Liver (tissue), 7 donors: ENCODE measurements at regions not wholly inside any gene's neighbourhood (a gene's known extent, or its start where the extent isn't known, plus 50 kb on each side); places are given as distances from the start of the nearest gene placed in this dataset.

ENCODE experiments used
- DNase-seq: peaks from one replicate; pipeline ENCODE4 v3.0.0-alpha.2; 2017; ENCODE audit warnings: low spot score
- H3K27ac ChIP-seq, 2 donors: one replicate each; pipeline ENCODE4 v1.7.0; 2013; ENCODE audit warnings: inconsistent platforms in 2 of 2, low read length in 2 of 2, control low read depth in 1 of 2, low read depth in 1 of 2, mild to moderate bottlenecking in 1 of 2
- H3K27me3 ChIP-seq, 4 donors: one replicate each; pipeline versions ENCODE4 v1.6.1 to v1.7.0; 2013; ENCODE audit warnings: low read length in 3 of 4, inconsistent platforms in 1 of 4, mild to moderate bottlenecking in 1 of 4, moderate library complexity in 1 of 4; ENCODE audit not compliant: control insufficient read depth in 4 of 4, insufficient read depth in 4 of 4
- H3K36me3 ChIP-seq, 4 donors: one replicate each; pipeline versions ENCODE4 v1.6.1 to v1.7.0; 2013; ENCODE audit warnings: low read length in 3 of 4, mild to moderate bottlenecking in 3 of 4, low read depth in 1 of 4, moderate library complexity in 1 of 4; ENCODE audit not compliant: control insufficient read depth in 4 of 4, insufficient read depth in 3 of 4
- H3K4me1 ChIP-seq, 4 donors: one replicate each; pipeline versions ENCODE4 v1.6.1 to v1.7.0; 2013; ENCODE audit warnings: low read length in 3 of 4, mild to moderate bottlenecking in 3 of 4, moderate library complexity in 1 of 4; ENCODE audit not compliant: control insufficient read depth in 4 of 4, insufficient read depth in 4 of 4
- H3K4me3 ChIP-seq, 3 donors: one replicate each; pipeline versions ENCODE4 v1.6.1 to v1.7.0; 2013; ENCODE audit warnings: low read length in 3 of 3, control low read depth in 1 of 3, low read depth in 1 of 3, mild to moderate bottlenecking in 1 of 3
- H3K9ac ChIP-seq, 2 donors: one replicate each; pipeline ENCODE4 v1.7.0; 2013; ENCODE audit warnings: low read length in 2 of 2, mild to moderate bottlenecking in 2 of 2, moderate library complexity in 2 of 2, control low read depth in 1 of 2, low read depth in 1 of 2
- H3K9me3 ChIP-seq, 4 donors: one replicate each; pipeline versions ENCODE4 v1.6.1 to v1.7.0; 2013; ENCODE audit warnings: low read length in 3 of 4; ENCODE audit not compliant: control insufficient read depth in 4 of 4
- EGR1 ChIP-seq, 2 donors: IDR thresholded peaks; 2 replicates each; pipeline ENCODE4 v1.6.1; 2016 to 2018; ENCODE audit warnings: antibody characterized with exemption in 2 of 2, low read depth in 2 of 2
- FOXA1 ChIP-seq: IDR thresholded peaks from 2 replicates; pipeline ENCODE4 v1.6.1; 2016; ENCODE audit warnings: antibody characterized with exemption
- FOXA2 ChIP-seq: IDR thresholded peaks from 2 replicates; pipeline ENCODE4 v1.6.1; 2016; ENCODE audit warnings: antibody characterized with exemption
- GABPA ChIP-seq, 2 donors: IDR thresholded peaks in 1 of 2; conservative IDR thresholded peaks in 1 of 2; 2 replicates each; pipeline ENCODE4 v1.6.1; 2016; ENCODE audit warnings: antibody characterized with exemption in 2 of 2, mild to moderate bottlenecking in 1 of 2, moderate library complexity in 1 of 2
- HNF4A ChIP-seq, 2 donors: conservative IDR thresholded peaks; 2 replicates each; pipeline ENCODE4 v1.6.1; 2016; ENCODE audit warnings: antibody characterized with exemption in 2 of 2, mild to moderate bottlenecking in 2 of 2
- HNF4G ChIP-seq: IDR thresholded peaks from 2 replicates; pipeline ENCODE4 v1.6.1; 2016; ENCODE audit warnings: antibody characterized with exemption
- JUND ChIP-seq, 2 donors: IDR thresholded peaks; 2 replicates each; pipeline ENCODE4 v1.6.1; 2016; ENCODE audit warnings: antibody characterized with exemption in 2 of 2
- MAX ChIP-seq: IDR thresholded peaks from 2 replicates; pipeline ENCODE4 v1.6.1; 2016; ENCODE audit warnings: antibody characterized with exemption
- NR2F2 ChIP-seq: IDR thresholded peaks from 2 replicates; pipeline ENCODE4 v1.6.1; 2016; ENCODE audit warnings: antibody characterized with exemption
- RAD21 ChIP-seq, 2 donors: IDR thresholded peaks; 2 replicates each; pipeline ENCODE4 v1.6.1; 2016; ENCODE audit warnings: antibody characterized with exemption in 2 of 2, mild to moderate bottlenecking in 2 of 2
- RXRA ChIP-seq, 2 donors: IDR thresholded peaks; 2 replicates each; pipeline ENCODE4 v1.6.1; 2017 to 2018; ENCODE audit warnings: antibody characterized with exemption in 2 of 2, mild to moderate bottlenecking in 1 of 2
- TAF1 ChIP-seq: conservative IDR thresholded peaks from 2 replicates; pipeline ENCODE4 v1.6.1; 2016; ENCODE audit warnings: antibody characterized with exemption, mild to moderate bottlenecking
- YY1 ChIP-seq: IDR thresholded peaks from 2 replicates; pipeline ENCODE4 v1.6.1; 2016; ENCODE audit warnings: antibody characterized with exemption, mild to moderate bottlenecking
- ZBTB33 ChIP-seq: IDR thresholded peaks from 2 replicates; pipeline ENCODE4 v1.6.1; 2016; ENCODE audit warnings: antibody characterized with exemption
- WGBS: extraction: QIAGEN DNeasy Blood & Tissue Kit; methylation state at CpG from one replicate; pipeline ENCODE4 v1.1.7; 2013; 5-methylcytosine and 5-hydroxymethylcytosine counted together
- TF ChIP-seq, protein P1 (sequence below): IDR thresholded peaks from 2 replicates; pipeline ENCODE4 v1.6.1; 2016; ENCODE audit warnings: antibody characterized with exemption
- donor health status: healthy.
- donor health status: healthy.
- donor health status: healthy.
- donor health status: healthy.

GRCh38 chr18:55739488-55739887, 151.5 kb upstream of the TCF4 start:
- WGBS, result 66% methylated on average over 2 of the region's 2 CpGs
- no peaks in the 10 kb centered on the region for H3K4me1 ChIP-seq

GRCh38 chr18:55738483-55739114, 150.6 kb upstream of the TCF4 start:
- no peak overlapping the region for H3K9ac ChIP-seq

More at GRCh38 chr18:55739488-55739887, 151.5 kb upstream of the TCF4 start:
- TF ChIP-seq GABPA (IDR thresholded peaks at IDR 0.05 in 1 of 2, conservative IDR thresholded peaks at IDR 0.05 in 1 of 2) (no peak), YY1 (no peak), JUND (IDR thresholded peaks at IDR 0.05) (no peak), HNF4G (no peak), TAF1 (no peak), EGR1 (IDR thresholded peaks at IDR 0.05; ENCODE audit: low read depth in 2 of 2) (no peak), FOXA2 (no peak)
- TF ChIP-seq, protein P1, sequence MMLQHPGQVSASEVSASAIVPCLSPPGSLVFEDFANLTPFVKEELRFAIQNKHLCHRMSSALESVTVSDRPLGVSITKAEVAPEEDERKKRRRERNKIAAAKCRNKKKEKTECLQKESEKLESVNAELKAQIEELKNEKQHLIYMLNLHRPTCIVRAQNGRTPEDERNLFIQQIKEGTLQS, result no peak
- Histone ChIP-seq H3K9me3 (peaks cover 0 to 2% (median 0%) of the 10 kb centered on the region in 4 donors), H3K4me3 (no peak overlapping the region), H3K9ac (no peak overlapping the region), H3K27me3 (peaks cover 0 to 3% (median 0%) of the 10 kb centered on the region in 4 donors), H3K27ac (no peak overlapping the region), H3K36me3 (no peaks in the 10 kb centered on the region)
- no peak for DNase-seq

DNA sequence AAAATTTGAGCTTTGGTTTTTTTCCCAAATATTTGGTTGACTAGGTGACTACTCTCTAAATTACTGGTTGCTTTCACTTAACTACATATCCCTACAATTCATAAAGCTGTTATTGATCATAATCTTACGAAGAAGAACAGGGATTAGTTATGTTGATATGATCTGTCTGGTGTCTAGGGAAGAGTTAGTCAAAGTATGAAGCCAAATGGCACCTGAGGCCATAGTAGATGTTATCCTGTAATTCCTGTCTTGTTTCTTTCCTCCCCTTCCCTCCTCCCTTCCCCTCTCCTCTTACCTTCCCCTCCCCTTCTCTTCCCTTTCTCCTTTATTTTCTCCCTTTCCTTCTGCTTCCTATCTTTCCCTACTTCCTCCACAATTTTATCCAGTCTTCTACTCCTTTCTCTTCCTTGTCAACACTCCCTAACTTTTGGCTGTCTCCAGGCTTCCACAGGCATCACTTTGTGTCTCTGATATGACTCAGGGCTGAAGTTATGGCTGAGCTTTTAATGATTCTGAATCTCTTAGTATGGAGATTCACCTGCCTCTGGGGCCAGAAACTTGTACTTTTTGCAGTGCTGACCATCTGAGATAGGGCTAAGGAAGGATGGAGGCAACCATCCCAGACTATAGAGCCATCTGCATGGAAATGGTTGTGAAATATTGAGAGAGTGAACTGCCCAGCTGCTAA, 149.9 kb upstream of the TCF4 start:
- Histone ChIP-seq H3K9me3 (peaks cover 0 to 2% (median 0%) of the 10 kb centered on the region in 4 donors), H3K4me1 (no peaks in the 10 kb centered on the region), H3K9ac (no peak overlapping the region), H3K36me3 (no peaks in the 10 kb centered on the region), H3K27me3 (peaks cover 0 to 3% (median 0%) of the 10 kb centered on the region in 4 donors), H3K4me3 (no peak overlapping the region), H3K27ac (no peak overlapping the region)
- TF ChIP-seq FOXA1, result no peak
- TF ChIP-seq ZBTB33, result no peak
- no peak for TF ChIP-seq YY1
- no peak for TF ChIP-seq HNF4A (conservative IDR thresholded peaks at IDR 0.05)
- TF ChIP-seq RAD21 (IDR thresholded peaks at IDR 0.05), result no peak
- TF ChIP-seq, protein P1, result no peak
- no peak for TF ChIP-seq NR2F2
- no peak for TF ChIP-seq TAF1
- no peak for TF ChIP-seq MAX
- no peak for DNase-seq
- WGBS, result 76% methylated on average over 1 of the region's 1 CpG

More at GRCh38 chr18:55738483-55739114, 150.6 kb upstream of the TCF4 start:
- no peaks in the 10 kb centered on the region for H3K4me1 ChIP-seq
- H3K27ac ChIP-seq, result no peak overlapping the region
- no peaks in the 10 kb centered on the region for H3K36me3 ChIP-seq
- peaks cover 0 to 2% (median 0%) of the 10 kb centered on the region in 4 donors for H3K9me3 ChIP-seq
- no peak for TF ChIP-seq RXRA (IDR thresholded peaks at IDR 0.05)
- 70% methylated on average over 3 of the region's 3 CpGs for WGBS
- no peak for DNase-seq
- peaks cover 0 to 3% (median 0%) of the 10 kb centered on the region in 4 donors for H3K27me3 ChIP-seq
- H3K4me3 ChIP-seq, result no peak overlapping the region
